GM21723 (cell line): ENCODE measurements at regions not wholly inside any gene's neighbourhood (a gene's known extent, or its start where the extent isn't known, plus 50 kb on each side); places are given as distances from the start of the nearest gene placed in this dataset.

Experiments used
- ATAC-seq: cut with Tn5 transposase; IDR thresholded peaks from one replicate; pipeline ENCODE4 v1.9.1; 2021; ENCODE audit warnings: mild to moderate bottlenecking, moderate library complexity; ENCODE audit not compliant: unreplicated experiment

- no peak for ATAC-seq
These were observed 163.6 kb downstream of the BRMS1L start for GRCh38 chr14:35989736-35990135.

- ATAC-seq: no peak
These were observed 163.0 kb downstream of the BRMS1L start for GRCh38 chr14:35988972-35989690.

GRCh38 chr14:35988550-35988949 lies 162.4 kb downstream of the BRMS1L start:
- no peak for ATAC-seq

- no peak for ATAC-seq
These were observed 161.6 kb downstream of the BRMS1L start for GRCh38 chr14:35987731-35988130.

- peak; percentile 81 for ATAC-seq
These were observed 160.1 kb downstream of the BRMS1L start for GRCh38 chr14:35986219-35986573.

- peak; percentile 60 for ATAC-seq
These were observed 159.5 kb downstream of the BRMS1L start for GRCh38 chr14:35985474-35986218.

- ATAC-seq: no peak
These were observed 153.4 kb downstream of the BRMS1L start for GRCh38 chr14:35979531-35979930.

GRCh38 chr14:35978561-35978960 lies 152.4 kb downstream of the BRMS1L start:
- ATAC-seq: no peak

- no peak for ATAC-seq
These were observed 149.7 kb downstream of the BRMS1L start for GRCh38 chr14:35975814-35976213.

GRCh38 chr14:35973770-35974169 lies 147.6 kb downstream of the BRMS1L start:
- ATAC-seq: no peak

GRCh38 chr14:35971965-35972630 lies 146.0 kb downstream of the BRMS1L start:
- ATAC-seq: no peak

GRCh38 chr14:35969310-35969709 lies 143.2 kb downstream of the BRMS1L start:
- ATAC-seq: no peak

GRCh38 chr14:35965400-35965799 lies 139.3 kb downstream of the BRMS1L start:
- ATAC-seq: no peak

- no peak for ATAC-seq
These were observed 138.7 kb downstream of the BRMS1L start for GRCh38 chr14:35964697-35965286.

GRCh38 chr14:35963209-35963608 lies 137.1 kb downstream of the BRMS1L start:
- no peak for ATAC-seq

GRCh38 chr14:35961697-35962274 lies 135.6 kb downstream of the BRMS1L start:
- ATAC-seq: no peak

GRCh38 chr14:35959835-35960234 lies 133.7 kb downstream of the BRMS1L start:
- ATAC-seq: no peak

- no peak for ATAC-seq
These were observed 132.4 kb downstream of the BRMS1L start for GRCh38 chr14:35958499-35958898.

GRCh38 chr14:35956376-35957085 lies 130.4 kb downstream of the BRMS1L start:
- no peak for ATAC-seq

GRCh38 chr14:35952584-35952983 lies 126.4 kb downstream of the BRMS1L start:
- no peak for ATAC-seq
